Choroid plexus epithelial cell (primary cell): ENCODE measurements at regions not wholly inside any gene's neighbourhood (a gene's known extent, or its start where the extent isn't known, plus 50 kb on each side); places are given as distances from the start of the nearest gene placed in this dataset.

ENCODE experiments used
- DNase-seq: peaks from one replicate; pipeline ENCODE4 v3.0.0-alpha.2; 2010; ENCODE audit warnings: low read depth
- H3K4me3 ChIP-seq: 2 replicates; pipeline ENCODE4 v1.5.1; 2011; ENCODE audit warnings: low read depth, mild to moderate bottlenecking, control low read depth, low read length, moderate library complexity
- CTCF ChIP-seq: conservative IDR thresholded peaks from 2 replicates; pipeline ENCODE4 v1.5.1; 2011; ENCODE audit warnings: low read depth, mild to moderate bottlenecking, control low read depth, inconsistent platforms, low read length, moderate library complexity

- no peak for DNase-seq
- H3K4me3 ChIP-seq = no peak overlapping the region
- TF ChIP-seq CTCF = no peak
Observed at GRCh38 chr14:65808390-65808789, 395.9 kb downstream of the FUT8 start.

- DNase-seq = no peak
- no peak overlapping the region for H3K4me3 ChIP-seq
- no peak for TF ChIP-seq CTCF
Observed at GRCh38 chr14:65810322-65810721, 397.8 kb downstream of the FUT8 start.

GRCh38 chr14:65813760-65814384 is 401.3 kb downstream of the FUT8 start:
- DNase-seq = no peak
- no peak overlapping the region for H3K4me3 ChIP-seq
- TF ChIP-seq CTCF = no peak

- no peak for DNase-seq
- no peak for TF ChIP-seq CTCF
Observed at GRCh38 chr14:65815127-65815526, 402.6 kb downstream of the FUT8 start.

GRCh38 chr14:65817011-65817410 is 404.5 kb downstream of the FUT8 start:
- no peak for TF ChIP-seq CTCF
- H3K4me3 ChIP-seq = no peak overlapping the region
- no peak for DNase-seq

More at GRCh38 chr14:65815127-65815526, 402.6 kb downstream of the FUT8 start:
- no peak overlapping the region for H3K4me3 ChIP-seq

GRCh38 chr14:65819569-65819968 is 407.0 kb downstream of the FUT8 start:
- no peak for DNase-seq
- TF ChIP-seq CTCF = no peak
- no peak overlapping the region for H3K4me3 ChIP-seq

- no peak for DNase-seq
- no peak overlapping the region for H3K4me3 ChIP-seq
- no peak for TF ChIP-seq CTCF
Observed at GRCh38 chr14:65821224-65821753, 408.8 kb downstream of the FUT8 start.
